ENCODE measurements at regions not wholly inside any gene's neighbourhood (a gene's known extent, or its start where the extent isn't known, plus 50 kb on each side); places are given as distances from the start of the nearest gene placed in this dataset.

DNA sequence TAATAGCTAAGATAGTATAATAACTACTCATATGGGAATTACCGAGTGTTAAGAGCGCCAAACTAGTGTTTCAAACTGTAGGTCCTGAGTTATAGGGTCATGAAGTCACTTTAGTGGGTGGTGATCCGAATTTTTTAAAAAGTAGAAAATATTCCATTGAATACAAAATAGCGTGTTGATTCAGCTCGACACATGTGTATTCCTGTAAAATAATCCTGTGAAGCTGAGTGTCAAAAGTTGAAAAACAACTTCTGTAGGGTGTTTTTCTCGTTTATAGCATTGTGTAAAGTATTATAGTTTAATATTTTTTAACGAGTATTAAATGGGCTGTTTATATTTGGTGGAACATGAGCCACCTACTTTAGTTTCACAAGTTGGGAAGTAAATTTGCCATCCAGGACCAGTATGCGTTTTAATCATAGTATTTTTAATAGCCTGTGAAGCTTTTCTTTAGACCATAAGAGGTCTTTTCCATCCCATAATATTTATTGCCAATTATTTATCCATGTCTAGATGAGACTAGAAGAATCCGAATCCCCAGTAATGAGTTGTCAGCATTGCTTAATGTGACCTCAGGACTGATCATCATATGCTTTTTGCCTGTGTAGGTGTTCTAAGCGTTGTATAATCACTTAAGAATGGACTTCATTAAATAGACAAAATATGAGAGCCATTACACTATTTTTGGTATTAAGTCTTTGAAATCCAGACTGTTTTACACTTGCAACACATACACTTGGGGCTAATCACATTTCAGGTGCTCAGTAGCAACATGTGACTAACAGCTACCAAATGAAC is 84.1 kb downstream of the PTPDC1 start:
- TF ChIP-seq ZNF792 (tag by site-specific recombination; IDR thresholded peaks at IDR 0.05) (no peak), CTCF (tag by site-specific recombination; IDR thresholded peaks at IDR 0.05) (no peak), ZBTB21 (tag by site-specific recombination; IDR thresholded peaks at IDR 0.05) (no peak), ZBTB1 (tag by site-specific recombination; IDR thresholded peaks at IDR 0.05) (no peak), PRDM1 (tag by site-specific recombination; IDR thresholded peaks at IDR 0.05) (no peak), ZNF707 (tag by site-specific recombination; IDR thresholded peaks at IDR 0.05) (no peak), ZBTB8A (tag by site-specific recombination; IDR thresholded peaks at IDR 0.05) (no peak), ZNF274 (IDR thresholded peaks at IDR 0.05; ENCODE audit: low read length) (no peak), ZNF274 (tag by site-specific recombination; IDR thresholded peaks at IDR 0.05; ENCODE audit: borderline replicate concordance) (no peak), YY1 (tag by site-specific recombination; IDR thresholded peaks at IDR 0.05) (no peak), GLI4 (tag by site-specific recombination; IDR thresholded peaks at IDR 0.05) (no peak), ZNF184 (tag by site-specific recombination; IDR thresholded peaks at IDR 0.05) (no peak)
- TF ChIP-seq, protein P1, sequence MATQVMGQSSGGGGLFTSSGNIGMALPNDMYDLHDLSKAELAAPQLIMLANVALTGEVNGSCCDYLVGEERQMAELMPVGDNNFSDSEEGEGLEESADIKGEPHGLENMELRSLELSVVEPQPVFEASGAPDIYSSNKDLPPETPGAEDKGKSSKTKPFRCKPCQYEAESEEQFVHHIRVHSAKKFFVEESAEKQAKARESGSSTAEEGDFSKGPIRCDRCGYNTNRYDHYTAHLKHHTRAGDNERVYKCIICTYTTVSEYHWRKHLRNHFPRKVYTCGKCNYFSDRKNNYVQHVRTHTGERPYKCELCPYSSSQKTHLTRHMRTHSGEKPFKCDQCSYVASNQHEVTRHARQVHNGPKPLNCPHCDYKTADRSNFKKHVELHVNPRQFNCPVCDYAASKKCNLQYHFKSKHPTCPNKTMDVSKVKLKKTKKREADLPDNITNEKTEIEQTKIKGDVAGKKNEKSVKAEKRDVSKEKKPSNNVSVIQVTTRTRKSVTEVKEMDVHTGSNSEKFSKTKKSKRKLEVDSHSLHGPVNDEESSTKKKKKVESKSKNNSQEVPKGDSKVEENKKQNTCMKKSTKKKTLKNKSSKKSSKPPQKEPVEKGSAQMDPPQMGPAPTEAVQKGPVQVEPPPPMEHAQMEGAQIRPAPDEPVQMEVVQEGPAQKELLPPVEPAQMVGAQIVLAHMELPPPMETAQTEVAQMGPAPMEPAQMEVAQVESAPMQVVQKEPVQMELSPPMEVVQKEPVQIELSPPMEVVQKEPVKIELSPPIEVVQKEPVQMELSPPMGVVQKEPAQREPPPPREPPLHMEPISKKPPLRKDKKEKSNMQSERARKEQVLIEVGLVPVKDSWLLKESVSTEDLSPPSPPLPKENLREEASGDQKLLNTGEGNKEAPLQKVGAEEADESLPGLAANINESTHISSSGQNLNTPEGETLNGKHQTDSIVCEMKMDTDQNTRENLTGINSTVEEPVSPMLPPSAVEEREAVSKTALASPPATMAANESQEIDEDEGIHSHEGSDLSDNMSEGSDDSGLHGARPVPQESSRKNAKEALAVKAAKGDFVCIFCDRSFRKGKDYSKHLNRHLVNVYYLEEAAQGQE (tag by site-specific recombination; IDR thresholded peaks at IDR 0.05) = no peak

Measured in HEK293 (cell line).